HEK293T (cell line): ENCODE measurements at regions not wholly inside any gene's neighbourhood (a gene's known extent, or its start where the extent isn't known, plus 50 kb on each side); places are given as distances from the start of the nearest gene placed in this dataset.

Experiments used
- CTCF ChIA-PET: fragments of 350-600 bp; formaldehyde crosslinking; extraction: SDS; loops from one replicate; lab custom pipeline; 2021; ENCODE audit warnings: antibody characterized with exemption, inconsistent platforms; lab: Yijun Ruan, JAX
- POLR2A ChIA-PET: fragments of 350-600 bp; formaldehyde crosslinking; extraction: SDS; loops from one replicate; lab custom pipeline; 2020; ENCODE audit warnings: antibody characterized with exemption, inconsistent platforms; lab: Yijun Ruan, JAX
- DNase-seq: peaks from one replicate; pipeline ENCODE4 v3.0.0; 2012; ENCODE audit warnings: mixed read lengths; ENCODE audit errors: extremely low spot score
- ARNT ChIP-seq: fragments of 450-650 bp; IDR thresholded peaks from 2 replicates; pipeline ENCODE4 v1.6.1; 2017; ENCODE audit warnings: mild to moderate bottlenecking
- BHLHE40 ChIP-seq: fragments of 450-650 bp; IDR thresholded peaks from 2 replicates; pipeline ENCODE4 v1.6.1; 2016; ENCODE audit warnings: mild to moderate bottlenecking, moderate library complexity, borderline replicate concordance
- CTBP1 ChIP-seq: fragments of 450-650 bp; IDR thresholded peaks from 2 replicates; pipeline ENCODE4 v1.6.1; 2016; ENCODE audit warnings: borderline replicate concordance
- ELF4 ChIP-seq: fragments of 450-650 bp; IDR thresholded peaks from 2 replicates; pipeline ENCODE4 v1.6.1; 2017; ENCODE audit warnings: antibody characterized with exemption
- FOXA1 ChIP-seq: fragments of 450-650 bp; IDR thresholded peaks from 2 replicates; pipeline ENCODE4 v1.6.1; 2016; ENCODE audit warnings: mild to moderate bottlenecking
- FOXK2 ChIP-seq: fragments of 450-650 bp; IDR thresholded peaks from 2 replicates; pipeline ENCODE4 v1.6.1; 2016; ENCODE audit warnings: mild to moderate bottlenecking
- FOXM1 ChIP-seq: fragments of 450-650 bp; IDR thresholded peaks from 2 replicates; pipeline ENCODE4 v1.6.1; 2017; ENCODE audit warnings: mild to moderate bottlenecking, borderline replicate concordance
- HDGF ChIP-seq: fragments of 450-650 bp; IDR thresholded peaks from 2 replicates; pipeline ENCODE4 v1.6.1; 2017; ENCODE audit warnings: antibody characterized with exemption, borderline replicate concordance
- L3MBTL2 ChIP-seq: fragments of 450-650 bp; conservative IDR thresholded peaks from 2 replicates; pipeline ENCODE4 v1.6.1; 2016; ENCODE audit warnings: mild to moderate bottlenecking
- LEF1 ChIP-seq: fragments of 450-650 bp; IDR thresholded peaks from 2 replicates; pipeline ENCODE4 v1.6.1; 2017; ENCODE audit warnings: mild to moderate bottlenecking, borderline replicate concordance
- NFRKB ChIP-seq: fragments of 450-650 bp; IDR thresholded peaks from 2 replicates; pipeline ENCODE4 v1.6.1; 2016; ENCODE audit warnings: mild to moderate bottlenecking, moderate library complexity
- PKNOX1 ChIP-seq: fragments of 450-650 bp; IDR thresholded peaks from 2 replicates; pipeline ENCODE4 v1.6.1; 2016
- SP1 ChIP-seq: fragments of 450-650 bp; IDR thresholded peaks from 2 replicates; pipeline ENCODE4 v1.6.1; 2017
- SUZ12 ChIP-seq: fragments of 450-650 bp; IDR thresholded peaks from 2 replicates; pipeline ENCODE4 v1.6.1; 2016; ENCODE audit warnings: mild to moderate bottlenecking
- TARDBP ChIP-seq: fragments of 450-650 bp; IDR thresholded peaks from 2 replicates; pipeline ENCODE4 v1.6.1; 2016
- ZNF384 ChIP-seq: fragments of 450-650 bp; IDR thresholded peaks from 2 replicates; pipeline ENCODE4 v1.6.1; 2016

GRCh38 chr7:48703466-48703865 lies 220.9 kb upstream of the CDC14C start:
- no peak for TF ChIP-seq BHLHE40
- TF ChIP-seq TARDBP = no peak
- CTCF ChIA-PET = no interaction called here
- POLR2A ChIA-PET = no interaction called here

GRCh38 chr7:48708122-48708521 lies 216.2 kb upstream of the CDC14C start:
- TF ChIP-seq FOXK2 = no peak
- no peak for TF ChIP-seq NFRKB
- no peak for TF ChIP-seq LEF1
- no peak for TF ChIP-seq FOXA1
- TF ChIP-seq SUZ12 = no peak
- TF ChIP-seq L3MBTL2 = no peak
- TF ChIP-seq HDGF = no peak
- no peak for TF ChIP-seq SP1
- no peak for TF ChIP-seq BHLHE40
- TF ChIP-seq ZNF384 = no peak
- no peak for TF ChIP-seq FOXM1
- TF ChIP-seq ARNT = no peak
- TF ChIP-seq ELF4 = no peak
- TF ChIP-seq PKNOX1 = no peak
- TF ChIP-seq TARDBP = no peak
- TF ChIP-seq CTBP1 = no peak
- ChIA-PET CTCF (no interaction called here), POLR2A (no interaction called here)
- no peak for DNase-seq

More at GRCh38 chr7:48703466-48703865, 220.9 kb upstream of the CDC14C start:
- no peak for DNase-seq

GRCh38 chr7:48708635-48709034 lies 215.7 kb upstream of the CDC14C start:
- no peak for DNase-seq
- TF ChIP-seq TARDBP (no peak), SUZ12 (no peak), HDGF (no peak), ELF4 (no peak), LEF1 (no peak), L3MBTL2 (no peak), NFRKB (no peak), BHLHE40 (no peak), ARNT (no peak), CTBP1 (no peak), SP1 (no peak), FOXM1 (no peak), FOXK2 (no peak), PKNOX1 (no peak), ZNF384 (no peak)
- ChIA-PET CTCF (no interaction called here), POLR2A (no interaction called here)

GRCh38 chr7:48710995-48711394 lies 213.4 kb upstream of the CDC14C start:
- no peak for DNase-seq

GRCh38 chr7:48718731-48719378 lies 205.5 kb upstream of the CDC14C start:
- ChIA-PET CTCF (no interaction called here), POLR2A (no interaction called here)
- TF ChIP-seq ELF4 (no peak), ZNF384 (no peak), ARNT (no peak), FOXM1 (no peak)
- no peak for DNase-seq

More at GRCh38 chr7:48710995-48711394, 213.4 kb upstream of the CDC14C start:
- CTCF ChIA-PET = no interaction called here
- POLR2A ChIA-PET = no interaction called here
- TF ChIP-seq LEF1 (no peak), HDGF (no peak), PKNOX1 (no peak), L3MBTL2 (no peak), ARNT (no peak)

GRCh38 chr7:48728799-48729198 lies 195.5 kb upstream of the CDC14C start:
- DNase-seq = no peak
- no peak for TF ChIP-seq FOXA1
- CTCF ChIA-PET = no interaction called here
- POLR2A ChIA-PET = no interaction called here

- CTCF ChIA-PET = no interaction called here
- no peak for DNase-seq
- no peak for TF ChIP-seq FOXM1
- TF ChIP-seq LEF1 = no peak
- TF ChIP-seq SP1 = no peak
- TF ChIP-seq ZNF384 = no peak
- POLR2A ChIA-PET = no interaction called here
Measured at GRCh38 chr7:48734695-48735406, 189.5 kb upstream of the CDC14C start.
